ENCODE measurements at regions not wholly inside any gene's neighbourhood (a gene's known extent, or its start where the extent isn't known, plus 50 kb on each side); places are given as distances from the start of the nearest gene placed in this dataset.
"Not testable (repeated sequence)": the region's sequence is repeated elsewhere in the genome, so short reads cannot be mapped to it uniquely, and the experiment has no call there.

DNA sequence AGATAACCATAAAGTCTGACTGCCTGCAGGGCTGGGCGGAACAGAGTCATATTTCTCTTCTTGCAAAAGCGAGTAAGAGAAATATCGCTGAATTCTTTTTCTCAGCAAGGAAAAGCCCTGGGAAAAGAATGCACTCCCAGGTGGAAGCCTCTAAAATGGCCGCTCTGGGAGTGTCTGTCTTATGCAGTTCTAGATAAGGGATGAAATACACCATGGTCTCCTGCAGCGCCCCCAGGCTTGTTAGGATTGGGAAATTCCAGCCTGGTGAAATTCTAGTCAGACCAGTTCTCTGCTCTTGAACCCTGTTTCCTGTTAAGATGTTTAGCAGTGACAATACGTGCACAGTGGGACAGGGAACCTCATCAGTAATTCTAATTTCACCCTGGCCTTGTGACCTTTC is 362.2 kb downstream of the GJA1 start:
- peak; percentile 73 for TF ChIP-seq SETDB1 (IDR thresholded peaks at IDR 0.05; ENCODE audit: insufficient read length, low read length)
- peak; percentile 59; the same call in 1 of the 2 replicates for TF ChIP-seq TRIM28 (IDR thresholded peaks at IDR 0.05; ENCODE audit: borderline replicate concordance, low read length)
- H3K4me1 ChIP-seq (ENCODE audit: control insufficient read depth, insufficient read depth, low read length); H3K36me3 ChIP-seq (ENCODE audit: control insufficient read depth in 2 of 2, insufficient read depth in 1 of 2, low read length in 2 of 2); CTCF ChIA-PET; H3K4me3 ChIP-seq (ENCODE audit: low read depth, low read length); POLR2A ChIA-PET; H3K9me3 ChIP-seq (ENCODE audit: control insufficient read depth, insufficient read depth, low read depth, low read length); H3K27ac ChIP-seq (ENCODE audit: extremely low read depth, low read depth, low read length): not testable (repeated sequence)

GRCh38 chr6:121798126-121798525 is 362.7 kb downstream of the GJA1 start:
- POLR2A ChIA-PET; H3K9me3 ChIP-seq (ENCODE audit: control insufficient read depth, insufficient read depth, low read depth, low read length); H3K27ac ChIP-seq (ENCODE audit: extremely low read depth, low read depth, low read length); H3K36me3 ChIP-seq (ENCODE audit: control insufficient read depth in 2 of 2, insufficient read depth in 1 of 2, low read length in 2 of 2); H3K4me3 ChIP-seq (ENCODE audit: low read depth, low read length); CTCF ChIA-PET; H3K4me1 ChIP-seq (ENCODE audit: control insufficient read depth, insufficient read depth, low read length): not testable (repeated sequence)

- H3K4me3 ChIP-seq (ENCODE audit: low read depth, low read length) = no peak overlapping the region
- no peaks in the 10 kb centered on the region for H3K36me3 ChIP-seq (ENCODE audit: control insufficient read depth in 2 of 2, insufficient read depth in 1 of 2, low read length in 2 of 2)
- no peaks in the 10 kb centered on the region for H3K4me1 ChIP-seq (ENCODE audit: control insufficient read depth, insufficient read depth, low read length)
- ChIA-PET POLR2A (no interaction called here), CTCF (no interaction called here)
- no peak overlapping the region for H3K27ac ChIP-seq (ENCODE audit: extremely low read depth, low read depth, low read length)
- H3K9me3 ChIP-seq (ENCODE audit: control insufficient read depth, insufficient read depth, low read depth, low read length) = no peaks in the 10 kb centered on the region
- TF ChIP-seq, protein P1, sequence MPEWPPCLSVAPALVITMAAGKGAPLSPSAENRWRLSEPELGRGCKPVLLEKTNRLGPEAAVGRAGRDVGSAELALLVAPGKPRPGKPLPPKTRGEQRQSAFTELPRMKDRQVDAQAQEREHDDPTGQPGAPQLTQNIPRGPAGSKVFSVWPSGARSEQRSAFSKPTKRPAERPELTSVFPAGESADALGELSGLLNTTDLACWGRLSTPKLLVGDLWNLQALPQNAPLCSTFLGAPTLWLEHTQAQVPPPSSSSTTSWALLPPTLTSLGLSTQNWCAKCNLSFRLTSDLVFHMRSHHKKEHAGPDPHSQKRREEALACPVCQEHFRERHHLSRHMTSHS (tag by site-specific recombination; IDR thresholded peaks at IDR 0.05) = no peak
- no peak for TF ChIP-seq ZNF16 (tag by site-specific recombination; IDR thresholded peaks at IDR 0.05; ENCODE audit: low read depth)
- no peak for TF ChIP-seq ZNF623 (tag by site-specific recombination; IDR thresholded peaks at IDR 0.05)
- TF ChIP-seq ZNF707 (tag by site-specific recombination; IDR thresholded peaks at IDR 0.05) = no peak
- no peak for TF ChIP-seq ZBTB7A (tag by site-specific recombination; IDR thresholded peaks at IDR 0.05; ENCODE audit: low read depth)
- no peak for TF ChIP-seq ZNF701 (tag by site-specific recombination; IDR thresholded peaks at IDR 0.05)
Observed at GRCh38 chr6:121799574-121799973, 364.1 kb downstream of the GJA1 start.

DNA sequence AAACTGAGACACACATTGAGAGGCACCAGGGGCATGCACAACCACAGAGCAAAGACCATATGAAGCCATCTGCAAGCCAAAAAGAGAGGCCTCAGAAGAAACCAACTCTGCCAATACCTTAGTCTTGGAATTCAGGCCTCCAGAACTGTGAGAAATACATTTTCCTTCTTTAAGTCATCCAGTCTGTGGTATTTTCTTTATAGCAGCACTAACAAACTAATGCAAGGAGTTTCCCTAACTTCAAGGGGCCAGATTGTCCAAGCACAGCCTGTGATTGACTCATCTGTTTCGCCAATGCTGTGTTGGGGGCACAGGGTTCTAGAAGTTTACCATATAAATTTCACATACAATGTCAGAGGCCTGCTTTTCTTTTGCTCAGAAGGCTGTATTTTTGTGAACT is 364.6 kb downstream of the GJA1 start:
- ChIA-PET CTCF (no interaction called here), POLR2A (no interaction called here)
- no peak overlapping the region for H3K27ac ChIP-seq (ENCODE audit: extremely low read depth, low read depth, low read length)
- TF ChIP-seq IKZF3 (tag by site-specific recombination; IDR thresholded peaks at IDR 0.05) = no peak
- no peak for TF ChIP-seq ZNF548 (tag by site-specific recombination; IDR thresholded peaks at IDR 0.05)
- no peak for TF ChIP-seq ZNF341 (tag by site-specific recombination; IDR thresholded peaks at IDR 0.05; ENCODE audit: low read depth)
- no peak for TF ChIP-seq YY1 (tag by site-specific recombination; IDR thresholded peaks at IDR 0.05)
- no peak for TF ChIP-seq KLF1 (tag by site-specific recombination; IDR thresholded peaks at IDR 0.05)
- TF ChIP-seq ZNF16 (tag by site-specific recombination; IDR thresholded peaks at IDR 0.05; ENCODE audit: low read depth) = no peak
- TF ChIP-seq ZNF426 (tag by site-specific recombination; IDR thresholded peaks at IDR 0.05) = no peak
- TF ChIP-seq ZBTB44 (tag by site-specific recombination; IDR thresholded peaks at IDR 0.05) = no peak
- no peaks in the 10 kb centered on the region for H3K4me1 ChIP-seq (ENCODE audit: control insufficient read depth, insufficient read depth, low read length)
- no peaks in the 10 kb centered on the region for H3K9me3 ChIP-seq (ENCODE audit: control insufficient read depth, insufficient read depth, low read depth, low read length)
- H3K4me3 ChIP-seq (ENCODE audit: low read depth, low read length) = no peak overlapping the region
- H3K36me3 ChIP-seq (ENCODE audit: control insufficient read depth in 2 of 2, insufficient read depth in 1 of 2, low read length in 2 of 2) = no peaks in the 10 kb centered on the region
